Urinary bladder (tissue), 3 donors: ENCODE measurements at regions not wholly inside any gene's neighbourhood (a gene's known extent, or its start where the extent isn't known, plus 50 kb on each side); places are given as distances from the start of the nearest gene placed in this dataset.

Source experiments
- DNase-seq: peaks from one replicate; pipeline ENCODE4 v3.0.0-alpha.2; 2015; ENCODE audit errors: extremely low spot score
- H3K27ac ChIP-seq: one replicate; pipeline ENCODE4 v1.5.1; 2013; ENCODE audit warnings: low read depth, mild to moderate bottlenecking, moderate library complexity
- H3K36me3 ChIP-seq: one replicate; pipeline ENCODE4 v1.6.1; 2013; ENCODE audit warnings: mild to moderate bottlenecking, moderate library complexity; ENCODE audit not compliant: insufficient read depth
- H3K4me1 ChIP-seq: one replicate; pipeline ENCODE4 v1.6.1; 2013; ENCODE audit warnings: mild to moderate bottlenecking, moderate library complexity; ENCODE audit not compliant: insufficient read depth
- H3K4me3 ChIP-seq: one replicate; pipeline ENCODE4 v1.5.1; 2013; ENCODE audit warnings: low read depth, low read length
- WGBS: extraction: QIAGEN DNeasy Blood & Tissue Kit; methylation state at CpG from one replicate; pipeline ENCODE4 v1.1.7; 2013; 5-methylcytosine and 5-hydroxymethylcytosine counted together
- donor health status: healthy with polysubstance abuse.
- donor health status: healthy.

DNA sequence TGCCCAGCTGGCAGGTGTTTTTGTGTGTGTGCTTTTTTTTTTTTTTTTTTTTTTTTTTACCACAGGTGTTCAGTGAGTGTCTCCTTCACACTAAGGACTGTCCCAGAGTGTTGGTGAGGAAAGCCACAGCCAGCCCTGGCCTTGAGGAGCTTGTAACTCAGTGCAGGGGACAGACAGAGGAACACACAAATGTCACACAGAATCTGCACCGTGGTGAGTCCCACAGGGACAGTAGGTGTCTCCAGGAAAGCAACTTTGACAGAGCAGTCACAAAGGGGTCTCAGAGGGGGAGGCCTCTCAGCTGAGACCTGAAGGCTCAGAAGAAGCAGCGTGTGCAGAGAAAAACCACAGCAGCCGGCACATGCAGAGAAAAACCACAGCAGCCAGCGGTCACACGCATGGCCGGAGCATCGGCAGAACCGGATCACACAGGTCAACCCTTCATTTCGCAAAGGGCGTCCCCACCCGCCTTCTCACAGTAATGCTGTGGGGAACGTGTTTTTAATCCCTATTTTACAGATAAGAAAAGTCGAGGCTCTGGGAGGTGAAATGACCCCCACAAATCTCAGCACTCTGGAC is 101.7 kb upstream of the PRR5 start:
- Histone ChIP-seq H3K36me3 (no peaks in the 10 kb centered on the region), H3K4me1 (no peaks in the 10 kb centered on the region), H3K27ac (no peak overlapping the region), H3K4me3 (no peak overlapping the region)
- WGBS = 85% methylated on average over 13 of the region's 13 CpGs
- no peak for DNase-seq

- DNase-seq = no peak
- no peaks in the 10 kb centered on the region for H3K36me3 ChIP-seq
- 81% methylated on average over 11 of the region's 11 CpGs for WGBS
- H3K27ac ChIP-seq = no peak overlapping the region
- no peaks in the 10 kb centered on the region for H3K4me1 ChIP-seq
- H3K4me3 ChIP-seq = no peak overlapping the region
Observed at GRCh38 chr22:44599500-44600140, 101.6 kb upstream of the RTL6 start.

- no peak for DNase-seq
- no peaks in the 10 kb centered on the region for H3K36me3 ChIP-seq
- 94% methylated on average over 9 of the region's 9 CpGs for WGBS
- no peak overlapping the region for H3K4me3 ChIP-seq
- no peaks in the 10 kb centered on the region for H3K4me1 ChIP-seq
- no peak overlapping the region for H3K27ac ChIP-seq
Observed at GRCh38 chr22:44599084-44599483, 101.1 kb upstream of the RTL6 start.

GRCh38 chr22:44597616-44598015 is 99.6 kb upstream of the RTL6 start:
- H3K4me3 ChIP-seq = no peak overlapping the region
- no peak for DNase-seq
- no peaks in the 10 kb centered on the region for H3K36me3 ChIP-seq
- WGBS = 79% methylated on average over 15 of the region's 15 CpGs
- H3K27ac ChIP-seq = no peak overlapping the region
- H3K4me1 ChIP-seq = no peaks in the 10 kb centered on the region

- Histone ChIP-seq H3K36me3 (no peaks in the 10 kb centered on the region), H3K4me1 (no peaks in the 10 kb centered on the region), H3K4me3 (no peak overlapping the region), H3K27ac (no peak overlapping the region)
- 85% methylated on average over 17 of the region's 17 CpGs for WGBS
- DNase-seq = no peak
Observed at GRCh38 chr22:44596396-44597125, 98.5 kb upstream of the RTL6 start.

GRCh38 chr22:44595841-44596341 is 97.9 kb upstream of the RTL6 start:
- Histone ChIP-seq H3K27ac (no peak overlapping the region), H3K36me3 (no peaks in the 10 kb centered on the region), H3K4me1 (no peaks in the 10 kb centered on the region), H3K4me3 (no peak overlapping the region)
- WGBS = 25% methylated on average over 21 of the region's 21 CpGs
- DNase-seq = no peak

DNA sequence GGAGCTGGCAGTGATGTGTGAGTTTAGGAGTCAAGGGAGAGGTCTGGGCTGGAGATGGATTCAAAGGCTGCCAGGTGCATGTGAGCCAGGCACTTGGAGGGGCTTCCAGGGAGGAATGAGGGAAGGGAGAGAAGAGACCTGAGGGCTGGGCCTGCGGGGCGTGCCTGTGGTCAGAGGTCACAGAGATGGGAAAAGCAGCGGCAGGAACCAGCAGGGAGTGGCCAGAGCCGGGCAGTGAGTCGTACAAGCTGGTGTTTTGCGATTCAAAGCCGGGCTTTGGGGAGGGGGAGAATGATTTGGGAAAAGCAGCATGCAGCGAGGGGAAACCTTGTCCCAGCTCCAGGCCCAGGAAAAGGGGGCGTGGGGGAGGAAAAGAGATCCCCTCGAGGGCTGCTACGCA is 96.9 kb upstream of the RTL6 start:
- no peak for DNase-seq
- no peaks in the 10 kb centered on the region for H3K4me1 ChIP-seq
- H3K27ac ChIP-seq = no peak overlapping the region
- H3K36me3 ChIP-seq = no peaks in the 10 kb centered on the region
- WGBS = 56% methylated on average over 11 of the region's 11 CpGs
- H3K4me3 ChIP-seq = no peak overlapping the region

DNA sequence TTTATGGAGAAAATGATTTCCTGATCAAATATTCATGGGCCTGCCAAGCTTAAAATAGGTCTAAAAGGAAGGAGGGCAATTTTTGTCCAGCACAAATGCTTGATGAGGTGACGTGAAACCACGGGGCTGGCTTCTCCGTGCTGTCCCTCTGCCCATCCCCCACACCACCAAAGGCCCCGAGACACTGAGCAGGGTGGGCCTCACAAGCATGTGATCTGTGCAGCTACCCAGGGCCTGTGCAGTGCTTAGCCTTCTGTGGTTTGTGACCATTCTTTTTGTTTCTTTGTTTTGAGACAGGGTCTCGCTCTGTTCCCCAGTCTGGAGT is 94.8 kb upstream of the RTL6 start:
- Histone ChIP-seq H3K4me3 (no peak overlapping the region), H3K4me1 (no peaks in the 10 kb centered on the region), H3K36me3 (no peaks in the 10 kb centered on the region), H3K27ac (no peak overlapping the region)
- DNase-seq = no peak
- WGBS = 52% methylated on average over 5 of the region's 5 CpGs

DNA sequence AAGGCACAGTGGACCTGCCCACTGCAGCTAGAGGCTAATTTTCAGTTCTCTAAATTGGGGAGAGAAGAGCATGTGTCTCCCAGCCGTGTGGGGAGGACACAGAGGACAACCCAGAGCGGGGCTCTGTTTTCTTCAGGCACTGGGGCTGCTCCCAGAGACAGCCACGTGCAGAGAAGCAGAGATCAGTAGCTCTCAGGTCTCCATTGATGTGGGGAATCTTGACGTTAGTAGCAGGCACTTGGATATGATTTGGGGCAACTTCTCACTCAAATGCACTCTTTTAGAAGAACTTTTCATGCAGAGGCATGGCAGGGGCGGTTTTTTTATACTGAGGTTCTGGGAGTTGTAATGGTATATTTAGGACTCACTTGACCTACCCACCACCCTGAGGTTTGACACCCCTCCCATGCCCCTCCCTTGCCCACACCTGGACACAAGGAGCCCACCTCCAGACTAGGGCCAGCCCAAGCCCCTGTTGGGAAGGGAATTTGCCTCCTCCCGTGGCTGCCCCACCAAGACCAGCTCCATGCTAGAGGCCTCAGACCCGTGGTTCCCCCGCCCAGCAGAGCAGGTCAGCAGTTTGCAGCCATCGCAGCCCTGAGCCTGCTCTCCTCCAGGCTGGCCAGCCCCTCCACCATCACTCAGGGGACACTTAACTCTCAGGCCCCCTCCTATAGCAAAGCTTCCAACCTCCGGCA is 94.2 kb upstream of the RTL6 start:
- H3K4me3 ChIP-seq = no peak overlapping the region
- no peak for DNase-seq
- WGBS = 73% methylated on average over 10 of the region's 10 CpGs
- no peaks in the 10 kb centered on the region for H3K4me1 ChIP-seq
- H3K27ac ChIP-seq = no peak overlapping the region
- H3K36me3 ChIP-seq = no peaks in the 10 kb centered on the region

GRCh38 chr22:44591146-44591790 is 93.2 kb upstream of the RTL6 start:
- 96% methylated on average over 19 of the region's 19 CpGs for WGBS
- Histone ChIP-seq H3K27ac (no peak overlapping the region), H3K4me3 (no peak overlapping the region), H3K4me1 (no peaks in the 10 kb centered on the region), H3K36me3 (no peaks in the 10 kb centered on the region)
- no peak for DNase-seq

DNA sequence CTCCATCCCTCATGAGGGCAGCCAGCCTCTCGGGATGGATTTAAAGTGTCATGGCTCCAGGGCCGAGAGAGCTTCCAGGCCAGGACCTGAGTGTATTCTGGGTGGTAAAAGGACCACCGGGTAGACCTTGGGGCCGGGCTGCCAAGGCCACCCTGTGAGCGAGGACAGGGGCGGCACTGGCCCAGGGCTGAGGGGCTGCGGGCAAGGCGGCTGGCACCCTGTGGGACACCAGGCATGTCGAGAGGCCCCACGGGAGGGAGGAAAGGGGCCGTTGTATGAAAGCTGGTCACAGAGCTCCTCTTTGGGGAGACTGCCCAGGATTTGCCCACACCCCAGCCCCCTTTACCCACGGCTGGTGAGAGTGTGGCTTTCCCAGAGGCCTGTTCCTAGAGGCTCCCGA is 92.3 kb upstream of the RTL6 start:
- H3K27ac ChIP-seq = no peak overlapping the region
- H3K4me1 ChIP-seq = no peaks in the 10 kb centered on the region
- H3K36me3 ChIP-seq = no peaks in the 10 kb centered on the region
- DNase-seq = no peak
- 87% methylated on average over 13 of the region's 13 CpGs for WGBS
- H3K4me3 ChIP-seq = no peak overlapping the region

DNA sequence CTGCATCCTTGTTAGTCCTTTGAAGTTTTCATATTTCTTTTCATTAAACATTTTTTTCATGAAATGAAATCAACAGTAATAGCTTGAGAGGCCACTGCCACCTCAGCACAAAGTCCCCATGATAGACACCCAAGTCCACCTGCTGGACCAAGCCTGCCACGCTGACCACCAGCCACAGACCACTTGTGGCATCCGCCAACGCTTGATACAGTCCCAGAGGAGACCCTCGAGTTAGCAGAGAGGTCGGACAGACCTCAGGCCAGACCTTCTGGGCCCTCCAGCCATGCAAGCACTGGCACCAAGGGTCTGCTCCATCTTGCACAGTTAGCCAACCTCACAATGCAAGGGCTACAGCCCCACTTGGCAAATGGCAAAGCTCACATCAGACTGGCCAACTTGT is 91.8 kb upstream of the RTL6 start:
- WGBS = 91% methylated on average over 5 of the region's 5 CpGs
- Histone ChIP-seq H3K27ac (no peak overlapping the region), H3K4me3 (no peak overlapping the region), H3K4me1 (no peaks in the 10 kb centered on the region), H3K36me3 (no peaks in the 10 kb centered on the region)
- no peak for DNase-seq

DNA sequence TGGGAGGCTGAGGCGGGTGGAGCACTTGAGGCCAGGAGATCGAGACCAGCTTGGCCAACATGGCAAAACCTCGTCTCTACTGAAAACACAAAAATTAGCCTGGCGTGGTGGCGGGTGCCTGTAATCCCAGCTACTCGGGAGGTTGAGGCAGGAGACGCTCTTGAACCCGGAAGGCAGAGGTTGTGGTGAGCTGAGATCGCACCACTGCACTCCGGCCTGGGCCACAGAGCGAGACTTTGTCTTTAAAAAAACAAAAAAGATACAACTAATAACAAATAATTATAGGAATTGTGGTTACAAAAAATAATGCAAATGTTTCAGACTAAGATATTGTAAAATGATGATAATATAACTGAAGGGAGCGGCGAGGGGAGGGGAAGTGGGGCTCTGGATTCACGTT is 90.3 kb upstream of the RTL6 start:
- WGBS = 94% methylated on average over 14 of the region's 14 CpGs
- Histone ChIP-seq H3K4me3 (no peak overlapping the region), H3K4me1 (no peaks in the 10 kb centered on the region), H3K27ac (no peak overlapping the region), H3K36me3 (no peaks in the 10 kb centered on the region)
- DNase-seq = no peak
